GM10266 (cell line): ENCODE measurements at regions not wholly inside any gene's neighbourhood (a gene's known extent, or its start where the extent isn't known, plus 50 kb on each side); places are given as distances from the start of the nearest gene placed in this dataset.

Source experiments
- DNase-seq: peaks from one replicate; pipeline ENCODE4 v3.0.0; 2012; ENCODE audit errors: extremely low spot score
- CTCF ChIP-seq: IDR thresholded peaks from 2 replicates; pipeline ENCODE4 v1.5.1; 2012; ENCODE audit warnings: mild to moderate bottlenecking, low read depth; ENCODE audit not compliant: control insufficient read depth, insufficient read depth; ENCODE audit errors: missing control alignments

- no peak for DNase-seq
- no peak for TF ChIP-seq CTCF
These were observed 55.3 kb upstream of the NRBF2 start for GRCh38 chr10:63077800-63078199.

- DNase-seq: no peak
- no peak for TF ChIP-seq CTCF
These were observed 60.2 kb upstream of the NRBF2 start for GRCh38 chr10:63072951-63073350.

GRCh38 chr10:63071145-63071544 is 62.0 kb upstream of the NRBF2 start:
- DNase-seq: no peak
- TF ChIP-seq CTCF: no peak

- no peak for DNase-seq
- TF ChIP-seq CTCF: no peak
These were observed 63.8 kb upstream of the NRBF2 start for GRCh38 chr10:63069318-63069717.

- no peak for TF ChIP-seq CTCF
- DNase-seq: no peak
These were observed 64.9 kb upstream of the NRBF2 start for GRCh38 chr10:63068246-63068645.

- no peak for TF ChIP-seq CTCF
These were observed 66.5 kb upstream of the NRBF2 start for GRCh38 chr10:63066606-63067005.

GRCh38 chr10:63064706-63065105 is 68.4 kb upstream of the NRBF2 start:
- no peak for TF ChIP-seq CTCF
- no peak for DNase-seq

More at GRCh38 chr10:63066606-63067005, 66.5 kb upstream of the NRBF2 start:
- no peak for DNase-seq
